ENCODE measurements at regions not wholly inside any gene's neighbourhood (a gene's known extent, or its start where the extent isn't known, plus 50 kb on each side); places are given as distances from the start of the nearest gene placed in this dataset.
A peak's percentile ranks its signal among the peaks of the same experiment; 100 is the strongest.

- H3K27me3 ChIP-seq, result peaks cover 5% of the 10 kb centered on the region
- under 1% methylated on average over 29 of the region's 35 CpGs for WGBS
- H3K27ac ChIP-seq, result peak overlapping the region; percentile 75
- no peak for TF ChIP-seq POLR2A (IDR thresholded peaks at IDR 0.05)
- no peak for TF ChIP-seq CTCF (IDR thresholded peaks at IDR 0.05)
- no peak for TF ChIP-seq EP300 (IDR thresholded peaks at IDR 0.05)
- no peak for TF ChIP-seq POLR2AphosphoS5 (IDR thresholded peaks at IDR 0.05)
- no peaks in the 10 kb centered on the region for H3K36me3 ChIP-seq
- peak; percentile 76 to 84 for DNase-seq (ENCODE audit: low spot score in 2 of 2)
- peaks cover 35% of the 10 kb centered on the region for H3K4me1 ChIP-seq
- no peaks in the 10 kb centered on the region for H3K9me3 ChIP-seq
- H3K4me3 ChIP-seq, result peak overlapping the region; percentile 80
Measured at GRCh38 chr18:34977838-34978532, 63.2 kb upstream of the MAPRE2 start.

- DNase-seq (ENCODE audit: low spot score in 2 of 2), result no peak
- Histone ChIP-seq H3K4me3 (peak overlapping the region; percentile 80), H3K36me3 (no peaks in the 10 kb centered on the region), H3K9me3 (no peaks in the 10 kb centered on the region), H3K27ac (peak overlapping the region; percentile 75), H3K4me1 (peaks cover 35% of the 10 kb centered on the region), H3K27me3 (peaks cover 5% of the 10 kb centered on the region)
- TF ChIP-seq POLR2A (IDR thresholded peaks at IDR 0.05) (no peak), EP300 (IDR thresholded peaks at IDR 0.05) (no peak), POLR2AphosphoS5 (IDR thresholded peaks at IDR 0.05) (no peak), CTCF (IDR thresholded peaks at IDR 0.05) (no peak)
- 0% methylated on average over 5 of the region's 5 CpGs for WGBS
Measured at GRCh38 chr18:34978533-34978893, 62.7 kb upstream of the MAPRE2 start.

- Histone ChIP-seq H3K27me3 (peaks cover 5% of the 10 kb centered on the region), H3K36me3 (no peaks in the 10 kb centered on the region), H3K9me3 (no peaks in the 10 kb centered on the region), H3K4me1 (peaks cover 35% of the 10 kb centered on the region), H3K4me3 (peak overlapping the region; percentile 80), H3K27ac (peak overlapping the region; percentile 75)
- WGBS, result 2% methylated on average over 9 of the region's 9 CpGs
- TF ChIP-seq CTCF (IDR thresholded peaks at IDR 0.05) (no peak), POLR2AphosphoS5 (IDR thresholded peaks at IDR 0.05) (peak in 2 of 3 donors; percentile 38 to 48)
- DNase-seq (ENCODE audit: low spot score in 2 of 2), result peak in 1 of 2 donors; percentile 81
Measured at GRCh38 chr18:34978953-34979608, 62.1 kb upstream of the MAPRE2 start.

- Histone ChIP-seq H3K27me3 (peaks cover 3% of the 10 kb centered on the region), H3K4me3 (no peak overlapping the region), H3K9me3 (no peaks in the 10 kb centered on the region), H3K36me3 (no peaks in the 10 kb centered on the region), H3K4me1 (peaks cover 31% of the 10 kb centered on the region), H3K27ac (no peak overlapping the region)
- no peak for DNase-seq (ENCODE audit: low spot score in 2 of 2)
- WGBS, result 82% methylated on average over 2 of the region's 2 CpGs
- TF ChIP-seq EP300 (IDR thresholded peaks at IDR 0.05), result no peak
- TF ChIP-seq CTCF (IDR thresholded peaks at IDR 0.05), result no peak
- TF ChIP-seq POLR2AphosphoS5 (IDR thresholded peaks at IDR 0.05), result no peak
- TF ChIP-seq POLR2A (IDR thresholded peaks at IDR 0.05), result no peak
Measured at GRCh38 chr18:34981487-34981886, 59.7 kb upstream of the MAPRE2 start.

- TF ChIP-seq EP300 (IDR thresholded peaks at IDR 0.05) (no peak), CTCF (IDR thresholded peaks at IDR 0.05) (no peak), POLR2AphosphoS5 (IDR thresholded peaks at IDR 0.05) (no peak), POLR2A (IDR thresholded peaks at IDR 0.05) (no peak)
- Histone ChIP-seq H3K4me1 (peaks cover 10% of the 10 kb centered on the region), H3K27me3 (no peaks in the 10 kb centered on the region), H3K27ac (no peak overlapping the region), H3K36me3 (no peaks in the 10 kb centered on the region), H3K4me3 (no peak overlapping the region), H3K9me3 (no peaks in the 10 kb centered on the region)
- DNase-seq (ENCODE audit: low spot score in 2 of 2), result no peak
- 86% methylated on average over 2 of the region's 2 CpGs for WGBS
Measured at GRCh38 chr18:34985963-34986362, 55.2 kb upstream of the MAPRE2 start.
